Urothelium cell line (cell line): ENCODE measurements at regions not wholly inside any gene's neighbourhood (a gene's known extent, or its start where the extent isn't known, plus 50 kb on each side); places are given as distances from the start of the nearest gene placed in this dataset.
A peak's percentile ranks its signal among the peaks of the same experiment; 100 is the strongest.

Experiments
- DNase-seq: peaks from one replicate; pipeline ENCODE4 v3.0.0; 2011; ENCODE audit warnings: low spot score, mixed read lengths
- FAIRE-seq: peaks from 2 replicates; lab custom pipeline; 2011; peaks lifted over from hg19 to GRCh38; lab: Jason Lieb, UNC

DNA sequence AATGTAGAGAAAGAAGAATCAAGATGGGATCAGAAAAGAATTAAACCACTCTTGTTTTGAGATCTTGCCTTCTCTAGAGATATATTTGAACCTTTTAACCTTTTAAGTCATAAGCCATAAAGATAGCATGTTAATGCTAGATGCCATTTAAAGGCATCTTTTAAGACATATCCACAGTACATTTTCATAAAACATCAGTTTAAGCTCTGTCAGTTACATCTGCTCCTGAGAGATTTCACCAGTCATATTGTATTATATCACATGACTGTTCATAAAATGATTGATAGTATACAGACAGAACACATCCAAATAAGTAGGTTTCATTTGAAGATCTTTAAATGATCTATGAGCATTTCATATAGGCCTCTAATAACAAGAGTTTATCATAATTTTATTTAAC is 1238.5 kb downstream of the SLC16A7 start:
- DNase-seq: no peak
- FAIRE-seq: no peak

DNA sequence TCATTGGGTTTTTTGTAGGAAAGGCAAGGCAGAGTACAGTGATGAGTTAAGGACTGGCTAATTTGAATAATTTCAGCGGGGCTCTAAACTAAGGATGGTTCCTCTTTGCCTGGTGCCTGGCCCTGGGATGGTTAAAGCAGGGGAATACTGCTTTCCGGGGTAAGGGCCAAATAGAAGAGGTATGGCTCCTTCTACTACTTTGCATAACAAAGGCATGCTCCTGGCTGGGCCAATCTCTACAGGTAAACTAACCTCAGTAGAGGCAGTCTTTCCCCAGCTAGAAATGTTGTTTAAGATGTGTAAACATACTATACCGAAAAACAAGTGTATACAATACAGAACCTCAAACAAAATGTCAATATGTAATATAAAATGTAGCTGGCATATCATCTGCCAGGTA is 1239.0 kb downstream of the SLC16A7 start:
- FAIRE-seq: no peak
- no peak for DNase-seq

DNA sequence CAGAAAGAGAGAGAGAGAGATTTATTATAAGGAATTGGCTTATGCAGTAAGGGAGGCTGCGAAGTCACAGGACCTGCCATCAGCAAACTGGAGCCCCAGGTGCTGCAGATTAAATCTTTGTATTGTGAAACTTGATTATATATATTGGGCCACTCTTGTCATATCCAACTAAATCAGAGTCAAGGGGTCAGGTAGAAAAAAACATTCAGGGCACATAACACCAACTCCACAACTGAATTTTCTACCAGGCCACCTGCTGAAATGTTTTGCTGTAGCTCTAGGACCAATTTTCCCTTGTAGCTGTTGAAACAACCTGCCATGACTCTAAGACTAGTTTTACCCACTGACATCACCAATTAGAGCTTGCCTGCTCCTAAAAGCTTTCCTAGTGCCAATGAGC is 1240.8 kb downstream of the SLC16A7 start:
- DNase-seq (no peak), FAIRE-seq (no peak)

DNA sequence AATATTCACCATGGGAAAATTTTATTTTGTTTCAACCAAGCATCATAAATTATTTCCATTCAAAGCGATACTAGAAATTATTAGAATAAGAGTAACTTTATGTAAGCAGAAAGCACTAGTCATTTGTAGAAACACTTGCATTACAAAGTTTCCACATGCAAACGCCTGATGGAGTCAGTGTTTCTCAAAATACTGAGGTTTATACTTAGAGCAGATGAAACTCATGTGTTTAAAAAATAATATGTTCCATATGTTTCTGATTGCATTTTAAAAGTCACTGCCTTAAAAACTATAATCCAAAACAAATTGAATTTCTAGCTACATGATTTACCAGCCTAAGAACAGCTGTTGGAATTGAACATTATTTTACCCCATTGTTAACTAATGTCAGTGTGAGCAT is 1246.4 kb downstream of the SLC16A7 start:
- DNase-seq: no peak
- FAIRE-seq: no peak

DNA sequence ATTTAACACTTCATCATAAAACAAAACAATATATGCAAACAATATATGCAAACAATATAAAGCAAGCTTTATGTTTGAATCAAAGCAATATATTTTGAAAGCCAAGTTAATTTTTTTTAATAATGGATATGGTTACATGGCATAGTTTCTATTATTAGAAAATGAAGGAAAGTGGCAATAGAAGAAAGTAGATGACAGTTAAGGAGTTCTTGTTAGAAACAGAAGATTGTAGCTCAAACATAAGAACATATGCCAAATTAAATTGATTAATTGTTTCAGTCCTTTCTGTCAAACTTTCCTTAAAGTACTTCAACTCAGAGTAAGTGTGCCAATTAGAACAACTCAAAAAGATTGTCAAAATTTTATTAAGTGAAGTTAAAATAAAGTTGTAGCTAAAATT is 1248.3 kb downstream of the SLC16A7 start:
- DNase-seq: no peak
- FAIRE-seq: no peak

DNA sequence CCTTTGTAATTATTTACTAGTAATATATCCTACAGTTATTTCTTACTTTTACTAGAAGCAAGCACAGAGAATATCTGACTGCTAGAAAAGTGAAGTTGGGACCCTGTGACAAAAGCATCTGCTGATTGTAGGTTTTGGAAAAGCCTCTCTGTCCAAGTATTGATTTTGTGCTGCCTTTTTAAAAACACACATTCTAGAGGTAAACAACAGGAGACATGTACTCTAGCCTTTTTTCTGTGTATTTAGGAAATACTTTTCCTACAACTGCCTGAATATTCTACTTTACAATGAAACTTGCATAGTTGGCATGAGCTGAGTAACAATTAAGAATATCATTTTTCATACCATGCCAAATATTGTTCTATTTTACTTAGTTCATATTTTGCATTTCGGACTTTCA is 1249.0 kb downstream of the SLC16A7 start:
- DNase-seq (no peak), FAIRE-seq (no peak)

DNA sequence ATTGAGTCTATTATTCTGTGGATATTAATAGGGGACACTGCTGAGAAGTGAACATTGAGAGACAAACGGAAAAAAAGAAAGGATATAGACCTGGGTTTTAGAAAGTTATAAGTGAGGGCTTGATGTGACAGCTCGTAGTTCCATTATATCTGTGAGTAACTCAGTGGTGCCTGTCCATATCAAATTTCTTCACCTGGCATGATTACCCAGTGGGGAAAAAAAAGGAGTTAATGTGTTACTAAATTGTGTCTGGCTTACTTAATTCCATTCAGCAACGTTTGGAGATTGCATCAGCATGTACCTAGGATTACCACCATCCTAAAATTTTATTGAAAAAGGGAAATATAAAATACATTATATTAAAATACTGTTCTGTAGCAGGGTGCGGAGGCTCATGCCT is 1249.9 kb downstream of the SLC16A7 start:
- no peak for DNase-seq
- no peak for FAIRE-seq

DNA sequence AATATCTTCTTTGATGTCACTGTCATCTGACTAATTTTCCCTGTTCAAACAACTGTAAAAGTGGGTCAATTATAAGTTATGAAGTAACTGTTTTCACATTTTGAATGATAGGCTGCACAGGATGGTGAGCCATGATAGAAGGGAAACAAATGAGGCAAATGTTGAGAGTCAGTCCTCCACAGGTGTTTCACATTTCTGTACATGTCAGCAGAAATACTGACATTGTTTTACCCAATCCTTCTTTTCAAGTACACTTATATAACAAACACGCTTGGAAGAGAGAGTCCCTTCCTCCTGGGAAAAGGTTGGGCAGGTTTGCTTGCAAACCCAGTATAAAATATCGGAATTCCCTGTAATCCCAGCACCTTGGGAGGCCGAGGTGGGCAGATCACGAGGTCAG is 1251.5 kb downstream of the SLC16A7 start:
- FAIRE-seq (no peak), DNase-seq (no peak)

DNA sequence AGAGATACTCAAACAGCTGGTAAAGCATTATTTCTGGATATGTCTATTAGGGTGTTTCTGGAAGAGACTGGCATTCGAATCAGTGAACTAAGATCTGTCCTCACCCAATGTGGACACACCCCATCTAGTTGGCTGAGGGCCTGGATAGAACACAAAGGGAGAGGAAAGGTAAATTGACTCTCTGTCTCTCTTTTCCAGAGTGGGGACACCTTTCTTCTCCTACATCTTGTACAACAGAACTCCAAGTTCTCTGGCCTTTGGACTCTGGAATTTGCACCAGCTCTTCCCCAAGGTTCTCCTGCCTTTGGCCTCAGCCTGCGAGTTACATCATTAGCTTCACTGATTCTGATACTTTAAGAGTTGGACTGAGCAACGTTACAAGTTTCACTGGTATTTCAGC is 1253.9 kb downstream of the SLC16A7 start:
- FAIRE-seq (no peak), DNase-seq (no peak)

DNA sequence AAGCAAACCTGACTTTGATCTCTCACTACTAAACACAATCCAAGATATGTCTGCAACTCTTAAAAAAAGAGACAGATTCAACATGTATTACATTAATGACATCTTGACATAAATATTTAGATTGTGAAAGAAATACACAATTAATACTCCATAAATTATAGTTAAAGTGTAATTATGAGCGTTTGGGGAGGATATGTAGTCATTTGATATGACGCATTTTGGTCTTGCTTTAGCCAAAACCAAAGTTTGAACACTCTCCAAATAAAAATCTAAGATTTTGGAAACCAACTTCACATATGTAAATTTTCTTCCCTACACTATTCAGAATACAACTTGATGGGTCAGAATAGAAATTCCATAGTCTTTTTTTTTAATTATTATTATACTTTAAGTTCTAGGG is 1257.6 kb downstream of the SLC16A7 start:
- DNase-seq: no peak
- FAIRE-seq: no peak

DNA sequence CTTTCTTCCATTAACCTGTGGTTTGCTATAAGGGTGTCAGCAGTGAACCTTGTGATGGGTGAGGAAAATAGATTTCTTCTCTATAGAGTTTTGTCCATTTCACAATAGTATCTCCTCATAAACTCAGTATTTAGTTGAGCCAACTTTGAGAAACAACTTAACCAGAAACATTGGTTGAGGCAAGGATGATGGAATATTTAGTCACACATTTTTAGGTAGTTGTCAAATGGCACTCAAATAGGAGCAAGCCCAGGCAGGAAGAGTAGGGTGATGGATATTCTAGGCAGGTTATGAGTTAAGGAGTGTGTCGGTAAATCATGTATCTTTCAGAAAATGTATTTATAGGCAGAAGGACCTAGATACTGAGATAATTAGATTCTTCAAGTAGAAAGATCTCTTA is 1267.6 kb downstream of the SLC16A7 start:
- no peak for FAIRE-seq

DNA sequence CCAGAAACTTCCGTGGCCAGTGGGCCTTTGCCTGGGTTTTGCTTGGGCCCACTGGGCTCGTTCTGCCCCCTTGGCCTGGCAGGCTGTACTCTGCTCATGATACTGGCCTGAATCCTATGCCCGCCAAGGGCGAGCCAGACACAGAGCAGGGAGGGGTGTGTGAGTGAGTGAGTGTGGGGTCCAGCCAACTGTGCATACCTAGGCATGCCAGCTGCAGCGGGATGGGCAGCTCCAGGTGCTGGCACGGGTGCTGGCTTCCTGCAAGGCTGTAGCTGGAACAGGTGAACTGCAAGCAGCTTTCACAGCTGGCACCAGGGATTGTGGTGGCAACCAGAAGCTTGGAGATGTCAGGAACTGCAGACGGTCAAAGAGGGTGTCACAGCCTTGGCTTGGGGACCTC is 1276.4 kb downstream of the SLC16A7 start:
- DNase-seq: no peak
- FAIRE-seq: no peak

More for the DNA sequence above, 1267.6 kb downstream of the SLC16A7 start:
- no peak for DNase-seq

DNA sequence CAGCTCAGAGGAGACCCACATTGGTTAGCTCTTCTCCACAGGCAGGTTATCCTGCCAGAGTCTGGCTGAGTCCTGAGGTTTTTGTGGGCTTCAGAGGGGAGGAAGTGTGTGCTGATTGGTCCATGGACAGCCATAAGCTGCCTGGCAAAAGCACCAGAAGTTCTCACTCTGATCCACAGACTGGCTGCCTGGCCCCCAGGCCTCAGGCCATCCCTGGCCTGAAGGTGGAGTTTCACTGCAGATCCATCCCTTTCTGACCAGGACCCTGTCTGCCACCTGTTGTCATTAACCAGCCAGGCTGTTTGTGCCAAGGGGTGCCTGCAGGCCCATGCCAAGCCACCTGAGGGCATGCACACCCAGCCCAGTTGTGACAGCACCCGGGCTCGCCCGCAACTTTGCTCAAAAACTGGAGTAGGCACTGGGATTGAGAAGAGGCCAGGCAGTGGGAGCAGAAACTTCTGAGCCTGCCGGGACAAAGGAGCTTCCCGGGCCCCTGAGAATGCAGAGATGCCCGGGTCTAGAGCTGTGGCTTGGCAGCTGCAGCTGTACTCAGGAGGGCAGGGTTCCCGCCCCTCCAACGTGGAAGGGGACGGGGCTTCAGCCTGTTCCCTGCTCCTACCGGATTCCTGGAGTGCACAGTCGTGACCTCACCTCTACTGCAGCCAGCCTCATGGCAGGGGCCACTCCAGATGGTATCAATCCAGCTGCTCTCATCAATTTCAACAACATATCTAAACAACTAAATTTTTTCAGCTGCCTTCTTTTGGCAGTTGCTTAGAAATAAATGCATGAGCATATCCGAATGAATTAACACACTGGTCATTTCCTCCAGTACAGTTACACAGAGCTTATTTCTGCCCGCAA is 1277.3 kb downstream of the SLC16A7 start:
- DNase-seq (no peak), FAIRE-seq (no peak)

DNA sequence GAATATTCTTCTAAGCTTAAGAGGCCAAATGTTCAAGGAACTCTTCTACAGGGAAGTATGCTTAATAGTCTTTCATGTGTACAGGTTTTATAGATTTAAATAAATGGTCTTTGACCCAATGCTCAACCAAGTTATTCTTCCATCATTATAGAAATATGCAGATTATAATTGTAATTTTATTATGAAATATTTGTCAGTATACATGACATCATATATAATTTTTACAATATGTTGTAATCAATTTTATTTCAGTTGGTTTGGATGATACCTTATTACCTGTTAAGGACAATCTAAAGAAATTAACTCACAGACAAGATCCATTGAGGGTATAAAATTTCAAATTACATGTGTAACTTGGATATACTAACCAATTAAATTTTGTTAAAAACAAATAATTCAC is 1278.3 kb downstream of the SLC16A7 start:
- DNase-seq: no peak

DNA sequence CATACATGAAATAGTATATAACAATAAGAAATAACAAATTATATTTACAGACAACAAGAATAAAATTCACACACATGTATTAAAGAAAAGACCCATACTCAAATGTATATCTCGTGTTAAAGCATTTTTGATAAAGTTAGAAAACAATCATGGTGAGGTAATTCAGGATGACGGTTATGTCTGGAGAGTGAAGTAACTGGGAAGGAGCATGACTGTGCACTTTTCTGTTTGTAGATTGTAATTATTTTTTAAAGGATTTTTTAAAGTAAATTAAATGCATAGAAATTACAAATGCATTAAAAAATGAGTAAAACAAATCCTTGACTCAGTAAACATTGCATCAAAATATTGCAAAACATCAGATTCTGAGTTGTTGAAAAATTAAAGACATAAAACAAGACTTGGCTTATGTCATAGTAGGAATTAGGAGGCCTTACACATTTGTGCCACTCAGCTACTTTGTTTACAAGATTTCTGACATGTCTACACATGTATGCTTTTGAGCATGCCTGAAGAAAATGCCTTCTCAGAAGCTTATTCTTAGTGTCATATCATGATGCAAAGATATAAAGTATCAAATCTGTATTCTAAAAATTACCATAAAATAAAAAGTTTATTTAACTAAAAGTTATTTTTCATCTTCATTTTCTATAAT is 1325.1 kb downstream of the SLC16A7 start:
- FAIRE-seq (no peak), DNase-seq (no peak)

More for the DNA sequence above, 1278.3 kb downstream of the SLC16A7 start:
- FAIRE-seq: no peak

DNA sequence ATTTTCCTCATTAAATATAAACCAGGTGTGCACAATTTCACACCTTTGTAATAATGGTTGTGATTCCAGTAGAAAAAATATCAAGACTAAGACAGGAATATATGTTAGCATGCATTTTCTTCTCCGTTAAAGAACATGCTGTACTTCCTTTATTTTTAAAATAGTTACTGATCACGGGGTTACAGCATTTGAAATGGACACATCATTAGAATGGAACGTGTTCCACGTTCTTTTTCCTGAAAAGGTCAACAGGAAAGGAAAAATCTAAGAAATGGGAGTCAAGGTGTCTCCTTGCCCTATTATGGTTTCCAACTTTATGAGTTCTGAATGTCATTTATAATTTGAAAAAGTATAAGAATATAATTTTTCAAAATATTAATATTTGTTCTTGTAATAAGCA is 1325.7 kb downstream of the SLC16A7 start:
- FAIRE-seq (no peak), DNase-seq (no peak)

DNA sequence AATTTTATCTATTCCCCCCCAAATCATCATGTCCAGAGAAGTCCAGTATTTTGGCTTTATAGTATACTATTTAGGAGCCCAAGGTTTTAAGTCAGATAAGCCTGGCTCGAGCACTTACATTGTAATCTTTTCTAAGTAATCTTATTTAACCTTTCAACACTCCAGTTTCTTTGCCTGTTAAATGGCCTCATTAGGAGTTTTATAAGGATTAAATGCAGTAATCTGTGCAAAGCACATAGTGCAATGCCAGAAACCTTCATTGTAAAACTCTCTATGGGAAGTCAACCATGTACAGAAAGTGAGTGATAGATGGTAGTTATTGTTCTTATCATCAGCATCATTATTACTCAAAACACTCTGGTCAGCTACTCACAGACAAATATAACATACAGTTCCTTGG is 1330.4 kb downstream of the SLC16A7 start:
- DNase-seq: no peak
- FAIRE-seq: no peak

DNA sequence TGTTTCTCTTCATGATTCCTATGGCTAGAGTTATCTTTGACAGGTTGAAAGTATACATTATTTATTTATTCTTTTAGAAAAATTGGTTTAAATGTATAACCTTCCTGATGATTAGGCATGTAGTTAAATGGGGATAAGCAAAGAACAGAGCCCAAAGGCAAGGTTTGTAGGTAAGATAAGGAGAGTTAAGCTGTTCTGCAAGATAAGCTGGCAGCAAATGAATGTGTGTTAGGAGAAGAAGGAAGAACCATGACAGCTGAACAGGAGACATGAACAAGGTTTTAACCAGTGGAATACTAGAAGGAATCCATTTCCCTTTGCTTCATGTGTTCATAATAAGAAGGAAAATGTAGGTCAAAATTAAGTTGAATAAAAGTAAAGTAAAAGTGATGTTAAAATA is 1330.1 kb upstream of the USP15 start:
- FAIRE-seq: no peak
- DNase-seq: no peak

DNA sequence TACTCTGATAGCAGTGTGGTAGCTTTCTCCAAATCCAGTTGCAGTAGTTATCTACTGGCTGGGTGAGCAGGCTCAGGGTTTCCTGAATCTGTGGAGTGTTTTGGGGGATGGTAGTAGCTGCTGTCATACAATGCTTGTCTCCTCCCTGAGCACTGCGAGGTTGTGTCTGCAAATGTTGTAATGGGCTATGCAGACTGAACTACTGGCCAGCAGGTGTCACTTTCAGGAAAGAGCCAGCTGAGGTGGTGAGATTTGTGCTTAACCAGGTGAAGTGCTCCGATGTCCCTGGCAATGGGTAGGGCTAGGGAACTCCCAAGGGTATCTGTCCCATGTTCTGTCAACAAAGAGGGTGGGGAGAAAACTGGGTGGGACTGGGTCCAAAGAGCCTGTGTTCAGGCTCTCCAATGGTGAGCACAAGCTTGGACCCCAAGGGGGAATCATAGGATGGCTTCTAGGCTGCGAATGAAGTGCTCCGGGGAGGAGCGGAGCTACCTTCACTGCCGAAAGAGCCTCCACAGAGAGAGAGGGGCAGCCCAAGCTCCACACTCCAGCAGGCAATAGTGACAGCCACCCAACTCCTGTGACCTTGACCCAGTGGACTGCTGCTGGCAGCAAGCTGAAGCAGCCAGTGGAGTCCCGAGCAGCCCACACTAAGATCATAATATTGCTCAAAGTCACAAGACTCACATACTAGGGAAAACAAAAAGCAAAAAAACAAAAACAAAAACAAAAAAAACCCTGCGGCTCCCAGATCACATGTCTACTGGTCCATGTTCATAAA is 1324.0 kb upstream of the USP15 start:
- FAIRE-seq: no peak
- no peak for DNase-seq

DNA sequence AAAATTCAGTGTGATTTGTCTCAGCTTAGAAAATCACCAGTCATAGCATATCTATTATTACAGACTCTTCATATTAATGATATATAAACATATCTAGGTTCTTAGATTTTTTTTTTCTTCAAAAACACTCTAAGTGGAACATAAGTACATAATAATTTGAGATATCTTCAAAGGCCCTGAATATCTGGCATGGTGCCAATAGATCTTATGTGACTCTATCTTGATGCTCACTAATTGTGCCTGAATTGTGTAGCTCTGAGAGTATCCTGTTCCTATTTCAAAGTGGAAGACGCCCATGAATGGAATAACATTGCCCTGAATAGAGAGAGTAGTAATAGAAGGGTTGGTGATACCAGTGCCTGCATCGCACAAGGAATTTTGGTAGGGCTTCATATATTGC is 1312.7 kb upstream of the USP15 start:
- no peak for FAIRE-seq
- DNase-seq: no peak

DNA sequence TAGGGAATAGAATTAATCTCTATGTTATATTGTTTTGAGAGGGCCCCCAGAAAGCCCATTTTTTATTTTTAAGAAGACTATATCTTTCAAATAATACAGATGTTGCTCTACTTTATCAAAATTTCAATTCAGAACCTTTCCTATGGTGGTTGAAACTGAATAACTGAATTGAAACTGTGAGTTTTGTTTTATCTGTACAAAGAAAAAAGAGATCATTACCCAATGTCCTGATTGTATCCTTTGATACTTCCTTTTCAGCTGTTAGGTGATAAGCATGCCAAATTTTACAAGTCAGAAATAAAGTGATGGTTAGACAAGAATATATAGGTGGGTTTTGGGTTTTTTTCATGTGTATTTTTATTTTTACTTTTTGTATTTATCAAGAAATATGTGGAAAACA is 1293.1 kb upstream of the USP15 start:
- DNase-seq (no peak), FAIRE-seq (no peak)

DNA sequence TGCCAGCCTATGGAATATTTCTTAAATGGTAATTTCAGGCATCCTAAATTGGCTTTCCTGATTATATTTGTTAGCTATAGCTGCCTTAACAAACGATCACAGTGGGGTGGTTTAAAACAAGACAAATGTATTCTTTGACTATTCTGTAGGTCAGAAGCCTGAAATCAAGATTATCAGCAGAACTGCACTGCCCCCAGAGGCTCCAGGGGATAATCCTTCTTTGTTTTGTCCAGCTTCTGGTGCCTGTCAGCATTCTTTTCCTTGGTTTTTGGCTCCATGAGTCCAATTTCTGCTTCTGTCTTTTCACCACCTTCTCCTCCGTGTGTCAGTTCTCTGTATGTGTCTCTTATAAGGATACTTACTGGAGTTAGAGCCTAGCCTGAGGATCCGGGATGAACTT is 1282.2 kb upstream of the USP15 start:
- FAIRE-seq: no peak
- DNase-seq: peak; percentile 22
